Osteoblast (primary cell): ENCODE measurements at regions not wholly inside any gene's neighbourhood (a gene's known extent, or its start where the extent isn't known, plus 50 kb on each side); places are given as distances from the start of the nearest gene placed in this dataset.
"Not testable (repeated sequence)": the region's sequence is repeated elsewhere in the genome, so short reads cannot be mapped to it uniquely, and the experiment has no call there.

ENCODE experiments used
- DNase-seq: peaks from one replicate; pipeline ENCODE4 v3.0.0; 2011; ENCODE audit warnings: low spot score, mixed read lengths; ENCODE audit not compliant: insufficient read length; ENCODE audit errors: missing footprints
- H2AFZ ChIP-seq: 2 replicates; pipeline ENCODE4 v1.6.0; 2011; ENCODE audit warnings: mild to moderate bottlenecking, low read length
- H3K27ac ChIP-seq: 2 replicates; pipeline ENCODE4 v1.5.1; 2011; ENCODE audit warnings: mild to moderate bottlenecking, low read depth, low read length, moderate library complexity
- H3K27me3 ChIP-seq: 2 replicates; pipeline ENCODE4 v1.6.0; 2012; ENCODE audit warnings: mild to moderate bottlenecking, control low read depth, inconsistent platforms, low read length, moderate library complexity; ENCODE audit not compliant: insufficient read depth
- H3K36me3 ChIP-seq: 2 replicates; pipeline ENCODE4 v1.5.1; 2011; ENCODE audit warnings: mild to moderate bottlenecking, low read length, control low read depth, moderate library complexity; ENCODE audit not compliant: insufficient read depth
- H3K4me1 ChIP-seq: 2 replicates; pipeline ENCODE4 v1.5.1; 2011; ENCODE audit warnings: mild to moderate bottlenecking, low read length, control low read depth, moderate library complexity; ENCODE audit not compliant: insufficient read depth
- H3K4me2 ChIP-seq: 2 replicates; pipeline ENCODE4 v1.6.0; 2011; ENCODE audit warnings: mild to moderate bottlenecking, low read length; ENCODE audit not compliant: insufficient read depth
- H3K4me3 ChIP-seq: fragments of 200-600 bp; sonication (generic); 3 replicates; pipeline ENCODE4 v1.5.1; 2012; ENCODE audit warnings: mild to moderate bottlenecking, low read length, inconsistent platforms; ENCODE audit not compliant: insufficient read depth
- H3K79me2 ChIP-seq: 2 replicates; pipeline ENCODE4 v1.6.0; 2012; ENCODE audit warnings: mild to moderate bottlenecking, low read length, control low read depth, inconsistent platforms; ENCODE audit not compliant: insufficient read depth
- H3K9me3 ChIP-seq: 2 replicates; pipeline ENCODE4 v1.5.1; 2011; ENCODE audit warnings: low read depth, low read length, control low read depth
- H4K20me1 ChIP-seq: 2 replicates; pipeline ENCODE4 v1.6.0; 2012; ENCODE audit warnings: mild to moderate bottlenecking, low read length, control low read depth; ENCODE audit not compliant: insufficient read depth
- CTCF ChIP-seq: IDR thresholded peaks from 2 replicates; pipeline ENCODE4 v1.5.1; 2011; ENCODE audit warnings: mild to moderate bottlenecking, low read depth, low read length, moderate library complexity; ENCODE audit errors: extremely low read depth

GRCh38 chr7:124630395-124630794 is 135.2 kb downstream of the GPR37 start:
- no peaks in the 10 kb centered on the region for H3K36me3 ChIP-seq
- no peaks in the 10 kb centered on the region for H3K79me2 ChIP-seq
- no peak overlapping the region for H3K27ac ChIP-seq
- no peaks in the 10 kb centered on the region for H3K9me3 ChIP-seq
- DNase-seq = no peak
- H2AFZ ChIP-seq = no peak overlapping the region
- H3K4me2 ChIP-seq = no peak overlapping the region
- H3K27me3 ChIP-seq = no peaks in the 10 kb centered on the region
- no peaks in the 10 kb centered on the region for H4K20me1 ChIP-seq
- no peak for TF ChIP-seq CTCF
- no peak overlapping the region for H3K4me3 ChIP-seq
- no peaks in the 10 kb centered on the region for H3K4me1 ChIP-seq

GRCh38 chr7:124618871-124619270 is 146.7 kb downstream of the GPR37 start:
- H3K4me3 ChIP-seq = no peak overlapping the region
- no peak for TF ChIP-seq CTCF
- H3K27ac ChIP-seq = no peak overlapping the region
- H3K9me3 ChIP-seq = no peaks in the 10 kb centered on the region
- no peak overlapping the region for H2AFZ ChIP-seq
- no peak for DNase-seq
- no peaks in the 10 kb centered on the region for H3K36me3 ChIP-seq
- H4K20me1 ChIP-seq = no peaks in the 10 kb centered on the region
- H3K27me3 ChIP-seq = no peaks in the 10 kb centered on the region
- no peaks in the 10 kb centered on the region for H3K79me2 ChIP-seq
- H3K4me1 ChIP-seq = no peaks in the 10 kb centered on the region
- H3K4me2 ChIP-seq = no peak overlapping the region

- H3K4me1 ChIP-seq, DNase-seq, H3K27me3 ChIP-seq, H2AFZ ChIP-seq, H3K36me3 ChIP-seq, H3K79me2 ChIP-seq, H3K9me3 ChIP-seq, H4K20me1 ChIP-seq, H3K4me2 ChIP-seq, H3K27ac ChIP-seq, H3K4me3 ChIP-seq: not testable (repeated sequence)
These were observed 147.5 kb downstream of the GPR37 start for GRCh38 chr7:124618051-124618450.

- DNase-seq = no peak
These were observed 162.5 kb downstream of the GPR37 start for GRCh38 chr7:124603066-124603465.

More at GRCh38 chr7:124603066-124603465, 162.5 kb downstream of the GPR37 start:
- H3K9me3 ChIP-seq = no peaks in the 10 kb centered on the region
- H2AFZ ChIP-seq = no peak overlapping the region
- H3K4me1 ChIP-seq = no peaks in the 10 kb centered on the region
- no peak for TF ChIP-seq CTCF
- H4K20me1 ChIP-seq = no peaks in the 10 kb centered on the region
- no peak overlapping the region for H3K4me2 ChIP-seq
- H3K4me3 ChIP-seq = no peak overlapping the region
- H3K27ac ChIP-seq = no peak overlapping the region
- H3K79me2 ChIP-seq = no peaks in the 10 kb centered on the region
- H3K27me3 ChIP-seq = no peaks in the 10 kb centered on the region
- no peaks in the 10 kb centered on the region for H3K36me3 ChIP-seq
